ENCODE measurements at regions not wholly inside any gene's neighbourhood (a gene's known extent, or its start where the extent isn't known, plus 50 kb on each side); places are given as distances from the start of the nearest gene placed in this dataset.

DNA sequence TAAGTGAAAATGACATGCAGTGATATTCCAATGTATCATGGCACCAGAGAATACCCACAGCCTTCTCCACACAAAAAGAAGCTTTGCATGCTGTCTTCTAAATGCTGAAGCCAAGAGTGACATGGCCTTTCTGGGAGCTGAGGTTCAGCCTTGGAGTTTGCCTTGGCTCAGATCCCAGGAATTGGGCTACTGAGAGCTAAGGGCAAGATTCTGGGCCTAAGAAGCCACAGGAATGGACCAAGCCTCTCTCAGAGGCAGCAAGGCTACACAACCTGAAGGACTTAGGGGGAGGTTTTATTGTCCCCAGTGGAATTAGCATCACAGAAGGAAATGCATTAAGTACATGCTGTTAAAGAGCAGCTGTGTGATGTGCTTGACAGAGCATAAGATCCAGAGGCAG is 1078.5 kb downstream of the TUSC7 start:
- DNase-seq, result no peak
- Histone ChIP-seq H3K4me3 (ENCODE audit: low read length) (no peak overlapping the region), H3K9ac (ENCODE audit: extremely low read depth, low read length, poor library complexity, severe bottlenecking) (no peak overlapping the region), H3K4me1 (ENCODE audit: control insufficient read depth, insufficient read depth, low read length) (peaks cover 9% of the 10 kb centered on the region), H3K27me3 (ENCODE audit: control insufficient read depth, insufficient read depth, low read length, poor library complexity, severe bottlenecking) (no peaks in the 10 kb centered on the region), H3K36me3 (ENCODE audit: control insufficient read depth, insufficient read depth, low read length) (no peaks in the 10 kb centered on the region), H3K27ac (ENCODE audit: low read depth, low read length) (no peak overlapping the region), H3K9me3 (ENCODE audit: control insufficient read depth, low read length) (no peaks in the 10 kb centered on the region)
- H3K27ac Mint-ChIP-seq, result no peak overlapping the region
- H3K36me3 Mint-ChIP-seq (ENCODE audit: low read depth), result peaks cover 1% of the 10 kb centered on the region
- no peaks in the 10 kb centered on the region for H3K27me3 Mint-ChIP-seq (ENCODE audit: insufficient read depth)
- H3K4me1 Mint-ChIP-seq, result peaks cover 19% of the 10 kb centered on the region
- no peak overlapping the region for H3K4me3 Mint-ChIP-seq
- peaks cover 2% of the 10 kb centered on the region for H3K9me3 Mint-ChIP-seq
- TF ChIP-seq, protein P1, sequence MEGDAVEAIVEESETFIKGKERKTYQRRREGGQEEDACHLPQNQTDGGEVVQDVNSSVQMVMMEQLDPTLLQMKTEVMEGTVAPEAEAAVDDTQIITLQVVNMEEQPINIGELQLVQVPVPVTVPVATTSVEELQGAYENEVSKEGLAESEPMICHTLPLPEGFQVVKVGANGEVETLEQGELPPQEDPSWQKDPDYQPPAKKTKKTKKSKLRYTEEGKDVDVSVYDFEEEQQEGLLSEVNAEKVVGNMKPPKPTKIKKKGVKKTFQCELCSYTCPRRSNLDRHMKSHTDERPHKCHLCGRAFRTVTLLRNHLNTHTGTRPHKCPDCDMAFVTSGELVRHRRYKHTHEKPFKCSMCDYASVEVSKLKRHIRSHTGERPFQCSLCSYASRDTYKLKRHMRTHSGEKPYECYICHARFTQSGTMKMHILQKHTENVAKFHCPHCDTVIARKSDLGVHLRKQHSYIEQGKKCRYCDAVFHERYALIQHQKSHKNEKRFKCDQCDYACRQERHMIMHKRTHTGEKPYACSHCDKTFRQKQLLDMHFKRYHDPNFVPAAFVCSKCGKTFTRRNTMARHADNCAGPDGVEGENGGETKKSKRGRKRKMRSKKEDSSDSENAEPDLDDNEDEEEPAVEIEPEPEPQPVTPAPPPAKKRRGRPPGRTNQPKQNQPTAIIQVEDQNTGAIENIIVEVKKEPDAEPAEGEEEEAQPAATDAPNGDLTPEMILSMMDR (conservative IDR thresholded peaks at IDR 0.05), result no peak

DNA sequence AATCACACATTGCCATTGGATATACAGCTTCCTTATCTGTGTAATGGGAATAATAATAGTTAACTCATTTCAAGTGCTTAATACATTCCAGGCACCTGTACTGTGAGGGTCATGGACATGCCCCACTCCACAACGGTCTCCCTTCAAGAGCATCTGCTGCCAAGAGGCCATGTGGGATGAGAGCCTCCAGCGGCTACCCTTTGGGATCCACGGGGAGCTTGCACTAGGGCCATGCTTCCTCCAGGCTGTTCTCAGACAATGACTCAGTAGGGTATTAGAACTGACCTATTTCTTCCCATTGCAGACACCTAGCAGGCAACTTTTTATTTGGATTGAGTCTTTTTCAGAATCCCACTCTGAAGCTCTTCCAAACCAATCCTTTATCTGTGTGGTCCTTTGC is 1078.9 kb downstream of the TUSC7 start:
- peaks cover 19% of the 10 kb centered on the region for H3K4me1 Mint-ChIP-seq
- no peaks in the 10 kb centered on the region for H3K36me3 Mint-ChIP-seq (ENCODE audit: low read depth)
- H3K4me1 ChIP-seq (ENCODE audit: control insufficient read depth, insufficient read depth, low read length), result peaks cover 9% of the 10 kb centered on the region
- no peak overlapping the region for H3K27ac ChIP-seq (ENCODE audit: low read depth, low read length)
- H3K4me3 ChIP-seq (ENCODE audit: low read length), result no peak overlapping the region
- H3K9me3 Mint-ChIP-seq, result no peaks in the 10 kb centered on the region
- H3K4me3 Mint-ChIP-seq, result no peak overlapping the region
- 69 to 95% methylated on average over 3 of the region's 3 CpGs for WGBS, 2 experiments (ENCODE audit: insufficient coverage in 1 of 2, insufficient read length in 1 of 2)
- H3K9ac ChIP-seq (ENCODE audit: extremely low read depth, low read length, poor library complexity, severe bottlenecking), result no peak overlapping the region
- H3K9me3 ChIP-seq (ENCODE audit: control insufficient read depth, low read length), result no peaks in the 10 kb centered on the region
- DNase-seq, result peak; percentile 51
- H3K36me3 ChIP-seq (ENCODE audit: control insufficient read depth, insufficient read depth, low read length), result no peaks in the 10 kb centered on the region
- H3K27me3 ChIP-seq (ENCODE audit: control insufficient read depth, insufficient read depth, low read length, poor library complexity, severe bottlenecking), result no peaks in the 10 kb centered on the region
- no peaks in the 10 kb centered on the region for H3K27me3 Mint-ChIP-seq (ENCODE audit: insufficient read depth)
- no peak overlapping the region for H3K27ac Mint-ChIP-seq
- TF ChIP-seq, protein P1 (conservative IDR thresholded peaks at IDR 0.05), result no peak

DNA sequence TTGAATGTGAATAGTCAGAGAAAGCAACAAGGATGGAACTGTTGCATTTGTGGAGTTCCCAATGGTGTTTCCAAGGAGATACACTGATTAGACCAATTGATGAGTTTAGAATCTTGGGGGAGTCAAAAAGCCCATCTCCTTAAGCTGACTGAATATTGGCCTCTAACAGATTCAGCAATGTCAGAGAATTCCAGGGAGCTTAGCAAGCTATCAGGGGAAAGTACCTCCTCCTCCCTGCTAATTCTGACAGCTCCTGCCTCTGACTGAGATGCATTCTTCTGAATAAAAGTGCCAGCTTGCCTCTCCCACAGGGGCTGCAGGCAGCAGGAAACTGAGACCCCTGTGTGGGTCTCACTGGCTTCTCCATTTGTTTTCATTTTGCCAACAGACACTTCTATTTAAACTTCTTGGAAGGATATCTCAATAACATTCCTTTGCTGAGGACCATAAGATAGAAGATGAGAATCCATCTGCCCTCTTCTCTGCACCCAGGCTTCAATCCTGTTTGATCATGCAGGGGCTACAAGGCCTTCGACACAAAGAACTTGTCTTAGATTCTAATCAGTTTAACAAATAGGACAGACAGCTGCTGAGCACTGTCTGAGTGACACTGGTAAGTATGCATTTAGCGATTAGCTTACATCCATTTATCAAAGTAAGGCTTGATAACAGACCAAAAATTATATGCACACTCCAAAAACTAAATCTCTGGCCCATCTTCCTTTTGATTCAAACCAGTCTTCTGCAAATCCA is 1080.8 kb downstream of the TUSC7 start:
- no peak overlapping the region for H3K27ac Mint-ChIP-seq

More for the DNA sequence above, 1080.8 kb downstream of the TUSC7 start:
- WGBS, 2 experiments (ENCODE audit: insufficient coverage in 1 of 2, insufficient read length in 1 of 2), result 67 to 85% methylated on average over 1 to 2 of the region's 2 CpGs
- Histone ChIP-seq H3K4me1 (ENCODE audit: control insufficient read depth, insufficient read depth, low read length) (peaks cover 9% of the 10 kb centered on the region), H3K27ac (ENCODE audit: low read depth, low read length) (peak overlapping the region; percentile 58), H3K36me3 (ENCODE audit: control insufficient read depth, insufficient read depth, low read length) (no peaks in the 10 kb centered on the region), H3K27me3 (ENCODE audit: control insufficient read depth, insufficient read depth, low read length, poor library complexity, severe bottlenecking) (no peaks in the 10 kb centered on the region), H3K9ac (ENCODE audit: extremely low read depth, low read length, poor library complexity, severe bottlenecking) (no peak overlapping the region), H3K9me3 (ENCODE audit: control insufficient read depth, low read length) (no peaks in the 10 kb centered on the region), H3K4me3 (ENCODE audit: low read length) (no peak overlapping the region)
- H3K4me3 Mint-ChIP-seq, result no peak overlapping the region
- TF ChIP-seq, protein P1 (conservative IDR thresholded peaks at IDR 0.05), result no peak
- no peaks in the 10 kb centered on the region for H3K27me3 Mint-ChIP-seq (ENCODE audit: insufficient read depth)
- H3K9me3 Mint-ChIP-seq, result no peaks in the 10 kb centered on the region
- peaks cover 19% of the 10 kb centered on the region for H3K4me1 Mint-ChIP-seq
- H3K36me3 Mint-ChIP-seq (ENCODE audit: low read depth), result no peaks in the 10 kb centered on the region
- peak; percentile 65 for DNase-seq

Measured in endodermal cell (in vitro differentiated cells).